ENCODE measurements at regions not wholly inside any gene's neighbourhood (a gene's known extent, or its start where the extent isn't known, plus 50 kb on each side); places are given as distances from the start of the nearest gene placed in this dataset.

DNA sequence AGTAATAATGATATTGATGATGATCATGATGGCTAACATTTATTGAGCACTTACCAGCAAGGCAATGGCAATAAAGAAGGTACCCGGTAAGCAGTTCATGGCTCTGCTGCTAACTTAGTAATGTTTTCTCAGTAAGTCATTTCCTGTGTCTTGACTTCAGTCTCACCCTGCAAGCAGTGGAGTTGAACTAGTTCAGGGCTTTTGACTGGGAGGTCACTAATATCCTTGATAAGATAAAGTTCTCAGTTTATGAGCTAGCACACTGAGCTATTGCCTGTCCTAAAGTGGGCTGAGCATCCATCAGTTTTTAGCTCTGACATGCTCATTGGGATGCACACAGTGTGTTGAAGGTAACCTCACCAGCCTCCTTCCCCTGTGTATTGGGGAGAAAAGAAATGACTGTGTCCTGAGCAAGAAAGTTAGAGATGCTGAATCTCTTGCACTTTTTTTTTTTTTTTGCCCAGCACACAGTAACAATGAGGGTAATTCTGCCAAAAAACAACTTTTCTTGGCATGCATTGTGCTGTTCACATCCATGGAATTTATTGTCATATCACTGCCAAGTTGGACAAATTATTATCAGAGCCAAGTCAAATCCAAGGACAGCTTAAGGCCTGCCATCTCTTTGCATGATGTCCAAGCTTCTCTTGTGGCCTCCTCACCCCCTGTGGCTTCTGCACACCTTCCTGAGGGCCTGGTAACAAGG lies 55.5 kb upstream of the GADD45A start:
- TF ChIP-seq GATA3 (IDR thresholded peaks at IDR 0.05; ENCODE audit: low read depth, low read length): no peak
- TF ChIP-seq GATA2 (IDR thresholded peaks at IDR 0.05; ENCODE audit: low read depth, low read length): no peak

Data from SH-SY5Y (cell line).